ENCODE measurements at regions not wholly inside any gene's neighbourhood (a gene's known extent, or its start where the extent isn't known, plus 50 kb on each side); places are given as distances from the start of the nearest gene placed in this dataset.
A peak's percentile ranks its signal among the peaks of the same experiment; 100 is the strongest.

DNA sequence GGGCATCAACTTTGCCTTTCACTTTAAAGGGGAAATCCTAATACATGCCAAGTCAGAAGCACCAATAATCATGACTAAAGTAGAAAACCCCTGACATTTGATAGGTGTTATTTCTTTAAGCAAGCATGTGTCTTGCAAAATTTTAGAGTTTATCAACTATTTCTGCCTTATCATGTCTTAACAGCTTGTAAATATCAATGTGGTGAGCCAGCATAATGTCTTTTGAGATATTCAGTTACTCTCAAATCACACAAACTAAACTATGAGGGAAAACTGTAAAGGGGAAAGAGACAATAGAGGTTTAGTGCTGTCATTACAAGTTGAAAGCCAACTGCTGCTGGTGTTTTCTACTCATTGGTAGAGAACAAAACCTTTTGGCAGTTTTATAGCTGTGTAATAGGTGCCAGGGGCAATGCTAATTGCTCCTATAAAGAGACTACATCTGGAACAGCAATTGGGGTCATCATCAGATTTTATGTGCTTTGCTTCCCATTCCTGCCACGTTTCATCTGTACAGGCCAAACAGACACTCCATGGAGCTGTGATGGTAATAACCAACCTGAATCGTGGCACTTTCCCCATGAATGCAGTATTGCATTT is 1027.4 kb downstream of the FSCB start:
- Mint-ChIP-seq H3K9me3 (ENCODE audit: low read depth) (peaks cover 3% of the 10 kb centered on the region), H3K4me1 (ENCODE audit: low read depth) (peaks cover 18% of the 10 kb centered on the region), H3K27me3 (no peaks in the 10 kb centered on the region), H3K4me3 (ENCODE audit: low read depth) (no peak overlapping the region), H3K27ac (no peak overlapping the region), H3K36me3 (ENCODE audit: insufficient read depth) (no peaks in the 10 kb centered on the region)
- no peak for DNase-seq (ENCODE audit: low spot score, unreplicated experiment)
- TF ChIP-seq, protein P1, sequence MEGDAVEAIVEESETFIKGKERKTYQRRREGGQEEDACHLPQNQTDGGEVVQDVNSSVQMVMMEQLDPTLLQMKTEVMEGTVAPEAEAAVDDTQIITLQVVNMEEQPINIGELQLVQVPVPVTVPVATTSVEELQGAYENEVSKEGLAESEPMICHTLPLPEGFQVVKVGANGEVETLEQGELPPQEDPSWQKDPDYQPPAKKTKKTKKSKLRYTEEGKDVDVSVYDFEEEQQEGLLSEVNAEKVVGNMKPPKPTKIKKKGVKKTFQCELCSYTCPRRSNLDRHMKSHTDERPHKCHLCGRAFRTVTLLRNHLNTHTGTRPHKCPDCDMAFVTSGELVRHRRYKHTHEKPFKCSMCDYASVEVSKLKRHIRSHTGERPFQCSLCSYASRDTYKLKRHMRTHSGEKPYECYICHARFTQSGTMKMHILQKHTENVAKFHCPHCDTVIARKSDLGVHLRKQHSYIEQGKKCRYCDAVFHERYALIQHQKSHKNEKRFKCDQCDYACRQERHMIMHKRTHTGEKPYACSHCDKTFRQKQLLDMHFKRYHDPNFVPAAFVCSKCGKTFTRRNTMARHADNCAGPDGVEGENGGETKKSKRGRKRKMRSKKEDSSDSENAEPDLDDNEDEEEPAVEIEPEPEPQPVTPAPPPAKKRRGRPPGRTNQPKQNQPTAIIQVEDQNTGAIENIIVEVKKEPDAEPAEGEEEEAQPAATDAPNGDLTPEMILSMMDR (IDR thresholded peaks at IDR 0.05; ENCODE audit: unreplicated experiment) = no peak

DNA sequence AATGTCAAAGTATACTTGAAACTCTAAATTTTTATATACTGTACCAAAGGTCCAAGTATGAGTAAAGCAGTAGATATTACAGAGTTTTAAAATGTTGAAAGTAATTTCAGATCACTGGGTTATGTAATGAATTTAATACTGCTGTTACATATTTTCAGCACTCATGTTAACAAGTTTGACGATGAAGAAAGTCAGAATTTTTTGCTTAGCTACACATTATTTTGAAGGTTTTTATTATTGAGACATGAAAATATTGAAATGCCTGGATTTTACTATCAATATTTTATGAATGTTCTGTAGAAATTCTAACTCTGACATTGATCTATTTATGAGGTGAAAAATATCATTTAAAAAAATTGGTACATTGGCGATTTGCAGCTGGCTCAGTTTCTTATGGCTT is 1030.3 kb downstream of the FSCB start:
- H3K4me3 Mint-ChIP-seq (ENCODE audit: low read depth) = no peak overlapping the region

GRCh38 chr14:43475757-43476156 is 1031.3 kb downstream of the FSCB start:
- no peak for DNase-seq (ENCODE audit: low spot score, unreplicated experiment)
- Mint-ChIP-seq H3K27me3 (no peaks in the 10 kb centered on the region), H3K27ac (peak overlapping the region; percentile 4), H3K4me3 (ENCODE audit: low read depth) (no peak overlapping the region), H3K4me1 (ENCODE audit: low read depth) (peaks cover 17% of the 10 kb centered on the region), H3K36me3 (ENCODE audit: insufficient read depth) (no peaks in the 10 kb centered on the region), H3K9me3 (ENCODE audit: low read depth) (peaks cover 3% of the 10 kb centered on the region)
- TF ChIP-seq, protein P1 (IDR thresholded peaks at IDR 0.05; ENCODE audit: unreplicated experiment) = no peak

More for the DNA sequence above, 1030.3 kb downstream of the FSCB start:
- Mint-ChIP-seq H3K27me3 (no peaks in the 10 kb centered on the region), H3K9me3 (ENCODE audit: low read depth) (peaks cover 3% of the 10 kb centered on the region), H3K36me3 (ENCODE audit: insufficient read depth) (no peaks in the 10 kb centered on the region), H3K27ac (no peak overlapping the region), H3K4me1 (ENCODE audit: low read depth) (peaks cover 10% of the 10 kb centered on the region)
- TF ChIP-seq, protein P1 (IDR thresholded peaks at IDR 0.05; ENCODE audit: unreplicated experiment) = no peak
- no peak for DNase-seq (ENCODE audit: low spot score, unreplicated experiment)

- Mint-ChIP-seq H3K36me3 (ENCODE audit: insufficient read depth) (no peaks in the 10 kb centered on the region), H3K9me3 (ENCODE audit: low read depth) (no peaks in the 10 kb centered on the region), H3K27ac (peak overlapping the region; percentile 1), H3K27me3 (no peaks in the 10 kb centered on the region), H3K4me3 (ENCODE audit: low read depth) (no peak overlapping the region), H3K4me1 (ENCODE audit: low read depth) (peaks cover 17% of the 10 kb centered on the region)
- TF ChIP-seq, protein P1 (IDR thresholded peaks at IDR 0.05; ENCODE audit: unreplicated experiment) = no peak
- no peak for DNase-seq (ENCODE audit: low spot score, unreplicated experiment)
These were observed 1035.5 kb downstream of the FSCB start for GRCh38 chr14:43471595-43471994.

- Mint-ChIP-seq H3K36me3 (ENCODE audit: insufficient read depth) (no peaks in the 10 kb centered on the region), H3K4me3 (ENCODE audit: low read depth) (no peak overlapping the region), H3K4me1 (ENCODE audit: low read depth) (peaks cover 3% of the 10 kb centered on the region), H3K27ac (no peak overlapping the region), H3K9me3 (ENCODE audit: low read depth) (peaks cover 9% of the 10 kb centered on the region), H3K27me3 (no peaks in the 10 kb centered on the region)
- no peak for DNase-seq (ENCODE audit: low spot score, unreplicated experiment)
- TF ChIP-seq, protein P1 (IDR thresholded peaks at IDR 0.05; ENCODE audit: unreplicated experiment) = no peak
These were observed 1042.1 kb downstream of the FSCB start for GRCh38 chr14:43464968-43465367.
